DND-41 (cell line): ENCODE measurements at regions not wholly inside any gene's neighbourhood (a gene's known extent, or its start where the extent isn't known, plus 50 kb on each side); places are given as distances from the start of the nearest gene placed in this dataset.

Source experiments
- ATAC-seq: fragments of 200-7000 bp; cut with Tn5 transposase; 3 replicates; pipeline ENCODE4 v1.9.1; 2021; ENCODE audit warnings: low read depth; ENCODE audit not compliant: insufficient read depth
- DNase-seq: peaks from one replicate; pipeline ENCODE4 v3.0.0-alpha.2; 2020
- H2AFZ ChIP-seq: 2 replicates; pipeline ENCODE4 v1.6.0; 2012; ENCODE audit warnings: low read depth, low read length
- H3K27ac ChIP-seq: 2 replicates; pipeline ENCODE4 v1.5.1; 2012; ENCODE audit warnings: low read length, inconsistent platforms
- H3K27me3 ChIP-seq: fragments of 200-600 bp; sonication (generic); 2 replicates; pipeline ENCODE4 v1.6.0; 2012; ENCODE audit warnings: low read length, mild to moderate bottlenecking, inconsistent platforms; ENCODE audit not compliant: insufficient read depth, poor library complexity
- H3K36me3 ChIP-seq: 2 replicates; pipeline ENCODE4 v1.5.1; 2012; ENCODE audit warnings: low read length, inconsistent platforms; ENCODE audit not compliant: insufficient read depth
- H3K4me1 ChIP-seq: 2 replicates; pipeline ENCODE4 v1.5.1; 2012; ENCODE audit warnings: mild to moderate bottlenecking, low read length; ENCODE audit not compliant: insufficient read depth
- H3K4me2 ChIP-seq: 2 replicates; pipeline ENCODE4 v1.6.0; 2012; ENCODE audit warnings: mild to moderate bottlenecking, moderate library complexity, low read length, inconsistent platforms; ENCODE audit not compliant: insufficient read depth
- H3K4me3 ChIP-seq, 2 experiments: fragments of 200-600 bp in 1 of 2; shearing (Covaris generic) in 1 of 2; 2 replicates each; pipeline ENCODE4 v1.5.1; 2012 to 2016; ENCODE audit warnings: inconsistent platforms in 2 of 2, low read length in 2 of 2, mild to moderate bottlenecking in 2 of 2, low read depth in 1 of 2, moderate library complexity in 1 of 2
- H3K79me2 ChIP-seq: 2 replicates; pipeline ENCODE4 v1.6.0; 2012; ENCODE audit warnings: low read length, inconsistent platforms; ENCODE audit not compliant: insufficient read depth
- H3K9ac ChIP-seq: 2 replicates; pipeline ENCODE4 v1.6.0; 2012; ENCODE audit warnings: low read depth, mild to moderate bottlenecking, inconsistent platforms, low read length, moderate library complexity
- H3K9me3 ChIP-seq: 2 replicates; pipeline ENCODE4 v1.5.1; 2012; ENCODE audit warnings: low read length, moderate library complexity, mild to moderate bottlenecking, inconsistent platforms; ENCODE audit not compliant: insufficient read depth, severe bottlenecking
- H4K20me1 ChIP-seq: 2 replicates; pipeline ENCODE4 v1.6.0; 2012; ENCODE audit warnings: low read length; ENCODE audit not compliant: insufficient read depth
- CTCF ChIP-seq: IDR thresholded peaks from 2 replicates; pipeline ENCODE4 v1.5.1; 2012; ENCODE audit warnings: borderline replicate concordance, low read length, moderate library complexity, mild to moderate bottlenecking; ENCODE audit not compliant: poor library complexity, severe bottlenecking; ENCODE audit errors: extremely low read depth
- EZH2 ChIP-seq: IDR thresholded peaks from 3 replicates; pipeline ENCODE4 v1.6.1; 2012; ENCODE audit warnings: borderline replicate concordance, low read depth, mild to moderate bottlenecking, moderate library complexity, low read length, inconsistent platforms; ENCODE audit not compliant: severe bottlenecking

DNA sequence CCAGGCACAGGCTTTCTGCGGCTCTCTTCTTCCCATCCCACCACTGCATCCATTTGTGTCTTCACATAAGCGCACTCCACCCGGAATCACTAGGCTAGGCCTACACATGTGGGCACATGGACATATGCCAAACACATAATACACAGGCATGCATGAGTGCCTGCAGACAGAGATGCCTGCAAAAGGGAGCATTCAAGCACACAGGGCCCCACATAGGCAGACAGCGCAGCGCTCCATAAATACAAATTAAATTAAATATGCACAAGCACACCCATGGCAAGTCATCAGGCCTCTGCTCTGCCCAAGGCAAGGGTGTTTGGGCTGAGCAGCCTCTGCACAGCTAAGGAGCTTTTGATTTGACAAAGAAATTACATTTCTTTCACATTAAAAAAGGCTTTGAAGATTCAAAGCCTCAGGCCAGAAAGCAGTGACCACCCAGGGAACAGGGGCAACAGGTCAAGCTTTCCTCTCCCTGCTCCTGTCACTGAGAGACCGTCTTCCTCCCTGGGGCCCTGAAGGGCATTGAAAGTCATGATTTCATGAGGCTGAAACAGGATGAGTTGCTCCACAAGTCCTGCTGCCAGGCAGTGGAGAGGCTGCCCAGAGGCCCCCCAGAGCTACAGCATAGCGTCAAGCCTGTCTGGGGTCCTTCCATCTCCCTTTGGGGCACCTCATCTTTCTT lies 134.2 kb upstream of the LRFN2 start:
- Histone ChIP-seq H3K4me3 (no peak overlapping the region), H3K27me3 (no peaks in the 10 kb centered on the region), H4K20me1 (no peaks in the 10 kb centered on the region), H3K9me3 (no peaks in the 10 kb centered on the region), H3K79me2 (no peaks in the 10 kb centered on the region), H3K4me2 (no peak overlapping the region), H3K36me3 (no peaks in the 10 kb centered on the region), H3K9ac (no peak overlapping the region), H3K4me1 (peaks cover 22% of the 10 kb centered on the region), H2AFZ (no peak overlapping the region), H3K27ac (no peak overlapping the region)
- no peak for DNase-seq
- TF ChIP-seq CTCF, result no peak
- TF ChIP-seq EZH2, result no peak
- no peak for ATAC-seq

- no peaks in the 10 kb centered on the region for H3K79me2 ChIP-seq
- ATAC-seq (peak; percentile 55; the same call in 2 of the 3 replicates), DNase-seq (peak; percentile 31)
- H3K27ac ChIP-seq, result peak overlapping the region; percentile 56
- H3K4me2 ChIP-seq, result peak overlapping the region; percentile 44; the same call in 1 of the 2 replicates
- H3K9me3 ChIP-seq, result no peaks in the 10 kb centered on the region
- TF ChIP-seq EZH2 (no peak), CTCF (no peak)
- no peak overlapping the region for H3K9ac ChIP-seq
- H3K36me3 ChIP-seq, result no peaks in the 10 kb centered on the region
- H3K4me1 ChIP-seq, result peaks cover 25% of the 10 kb centered on the region
- no peaks in the 10 kb centered on the region for H3K27me3 ChIP-seq
- no peaks in the 10 kb centered on the region for H4K20me1 ChIP-seq
- no peak overlapping the region; a peak in 1 of 4 replicates for H3K4me3 ChIP-seq
- 0 out of 2 replicates have a peak overlapping the region, but pooled peaks have one; percentile 41 for H2AFZ ChIP-seq
Measured at GRCh38 chr6:40720375-40720748, 133.2 kb upstream of the LRFN2 start.

DNA sequence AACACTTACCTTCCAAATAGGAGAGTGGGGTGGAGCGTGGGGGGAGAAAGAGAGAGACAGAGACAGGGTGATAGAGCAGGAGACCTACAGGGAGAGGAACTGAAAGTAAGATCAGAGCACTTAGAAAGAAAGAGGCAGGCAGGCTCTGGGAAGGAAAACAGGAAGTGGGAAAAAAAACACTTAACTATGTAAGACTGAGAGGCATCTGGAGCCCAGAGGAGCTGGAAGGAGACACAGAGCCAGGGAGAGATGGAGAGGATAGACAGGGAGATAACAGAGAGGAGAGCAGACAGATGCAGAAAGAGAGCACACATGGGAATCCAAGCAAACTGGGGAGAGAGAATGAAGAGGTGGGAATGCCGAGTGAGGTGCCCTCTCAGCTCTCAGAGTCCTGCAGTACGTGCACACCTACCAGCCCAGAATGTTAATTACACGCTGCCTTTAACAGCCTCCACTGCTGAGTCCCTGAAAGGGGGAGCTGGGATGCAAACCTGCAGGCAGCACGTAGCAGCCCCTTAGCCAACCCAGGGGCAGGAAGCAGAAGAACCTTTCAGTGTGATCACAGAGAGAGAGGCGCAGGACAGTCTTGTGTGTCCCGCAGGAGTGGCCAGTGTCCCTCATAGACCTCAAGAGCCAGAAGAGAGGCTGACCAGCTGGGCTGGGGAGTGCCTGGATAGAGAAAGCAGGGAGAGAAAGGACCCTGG lies 132.7 kb upstream of the LRFN2 start:
- no peak overlapping the region for H3K9ac ChIP-seq

More for the DNA sequence above, 132.7 kb upstream of the LRFN2 start:
- H3K9me3 ChIP-seq, result no peaks in the 10 kb centered on the region
- TF ChIP-seq EZH2, result no peak
- no peak for TF ChIP-seq CTCF
- ATAC-seq (peak; percentile 70), DNase-seq (peak; percentile 19)
- peak overlapping the region; percentile 56 for H3K27ac ChIP-seq
- H2AFZ ChIP-seq, result peak overlapping the region; percentile 41
- no peaks in the 10 kb centered on the region for H3K79me2 ChIP-seq
- no peaks in the 10 kb centered on the region for H3K27me3 ChIP-seq
- peaks cover 25% of the 10 kb centered on the region for H3K4me1 ChIP-seq
- no peak overlapping the region for H3K4me3 ChIP-seq
- no peaks in the 10 kb centered on the region for H4K20me1 ChIP-seq
- H3K4me2 ChIP-seq, result peak overlapping the region; percentile 44
- H3K36me3 ChIP-seq, result no peaks in the 10 kb centered on the region
